ENCODE measurements at regions not wholly inside any gene's neighbourhood (a gene's known extent, or its start where the extent isn't known, plus 50 kb on each side); places are given as distances from the start of the nearest gene placed in this dataset.

DNA sequence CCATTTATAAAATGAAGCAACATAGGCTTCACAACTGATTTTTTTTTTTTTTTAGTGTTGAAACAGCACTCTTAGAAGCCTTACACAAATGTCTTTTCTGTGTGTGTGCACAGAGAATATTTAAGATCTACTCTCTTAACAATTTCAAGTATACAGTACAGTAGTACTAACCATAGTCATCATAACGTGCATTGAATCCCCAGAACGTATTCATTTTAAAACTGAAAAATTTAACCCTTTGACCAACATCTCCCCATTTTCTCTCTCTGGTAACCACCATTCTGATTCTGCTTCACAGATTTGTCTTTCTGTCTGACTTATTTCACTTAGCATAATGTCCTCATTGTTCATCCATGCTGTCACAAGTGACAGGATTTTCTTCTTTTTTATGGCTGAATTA lies 475.6 kb downstream of the RFPL4B start:
- H3K4me2 ChIP-seq (ENCODE audit: insufficient read depth, low read length): no peak overlapping the region
- intact Hi-C loops (cut with micrococcal nuclease): no loop called here
- no peak overlapping the region for H3K4me3 ChIP-seq (replicated peaks in 1 of 3; ENCODE audit: insufficient read depth in 1 of 3, low read depth in 1 of 3, low read length in 3 of 3)
- no peak for TF ChIP-seq POLR2AphosphoS5 (IDR thresholded peaks at IDR 0.05; ENCODE audit: insufficient read depth, low read depth, low read length)
- TF ChIP-seq EZH2 (IDR thresholded peaks at IDR 0.05; ENCODE audit: borderline replicate concordance, low read depth, low read length, severe bottlenecking): no peak
- TF ChIP-seq MYC (IDR thresholded peaks at IDR 0.05; ENCODE audit: low read depth, low read length): no peak
- no peak for TF ChIP-seq FOS (IDR thresholded peaks at IDR 0.05; ENCODE audit: borderline replicate concordance, insufficient read depth, low read length)
- TF ChIP-seq GATA2 (IDR thresholded peaks at IDR 0.05; ENCODE audit: insufficient read depth, insufficient read length, low read depth, low read length): no peak
- TF ChIP-seq, protein P1, sequence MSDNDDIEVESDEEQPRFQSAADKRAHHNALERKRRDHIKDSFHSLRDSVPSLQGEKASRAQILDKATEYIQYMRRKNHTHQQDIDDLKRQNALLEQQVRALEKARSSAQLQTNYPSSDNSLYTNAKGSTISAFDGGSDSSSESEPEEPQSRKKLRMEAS (IDR thresholded peaks at IDR 0.05; ENCODE audit: insufficient read depth, insufficient read length): no peak
- no peak for TF ChIP-seq POLR2A (IDR thresholded peaks at IDR 0.05; ENCODE audit: low read depth, low read length)
- TF ChIP-seq CTCF (IDR thresholded peaks at IDR 0.05; ENCODE audit: extremely low read depth in 1 of 2, insufficient read depth in 1 of 2, low read depth in 1 of 2, low read length in 2 of 2): no peak
- no peak for TF ChIP-seq JUN (IDR thresholded peaks at IDR 0.05; ENCODE audit: borderline replicate concordance, insufficient read depth, insufficient read length, low read depth)
- no peaks in the 10 kb centered on the region for H3K9me3 ChIP-seq (replicated peaks; ENCODE audit: control insufficient read depth, insufficient read depth, low read length)
- H2AFZ ChIP-seq (ENCODE audit: low read depth, low read length): no peak overlapping the region
- no peaks in the 10 kb centered on the region for H4K20me1 ChIP-seq (replicated peaks; ENCODE audit: control insufficient read depth, extremely low read depth, insufficient read depth, low read length)
- H3K79me2 ChIP-seq (ENCODE audit: control insufficient read depth, insufficient read depth, low read length): no peaks in the 10 kb centered on the region
- DNase-seq (ENCODE audit: low read depth, low spot score): no peak
- H3K9ac ChIP-seq (replicated peaks; ENCODE audit: extremely low read depth, insufficient read depth, low read length): no peak overlapping the region
- H3K4me1 ChIP-seq (ENCODE audit: control insufficient read depth, extremely low read depth, insufficient read depth, low read length): peaks cover 3% of the 10 kb centered on the region
- FAIRE-seq: no peak
- ChIA-PET CTCF (no interaction called here), POLR2A (no interaction called here)
- no peaks in the 10 kb centered on the region for H3K36me3 ChIP-seq (ENCODE audit: control insufficient read depth in 2 of 2, extremely low read depth in 1 of 2, insufficient read depth in 2 of 2, low read length in 2 of 2)
- no TSS peak for BruUV-seq (replicated peaks)
- no peaks in the 10 kb centered on the region for H3K9me1 ChIP-seq (replicated peaks; ENCODE audit: control insufficient read depth, extremely low read depth, insufficient read depth, low read length)
- no peaks in the 10 kb centered on the region for H3K27me3 ChIP-seq (ENCODE audit: control insufficient read depth in 2 of 2, insufficient read depth in 2 of 2, low read length in 2 of 2)
- H3K27ac ChIP-seq (ENCODE audit: insufficient read depth, low read depth, low read length): no peak overlapping the region
- dilution Hi-C loops (cut with MboI; ENCODE audit: extremely low pct_ligation_motif_present, low sequenced_read_pairs): no loop called here

Measured in endothelial cell of umbilical vein (primary cell).